H1 (cell line): ENCODE measurements at regions not wholly inside any gene's neighbourhood (a gene's known extent, or its start where the extent isn't known, plus 50 kb on each side); places are given as distances from the start of the nearest gene placed in this dataset.

Experiments
- CTCF ChIA-PET: fragments of 300-600 bp; sonication (Branson Sonifier 250); formaldehyde crosslinking; loops from one replicate; lab custom pipeline; 2021; ENCODE audit not compliant: partially characterized antibody; lab: Charles Lee
- POLR2A ChIA-PET: fragments of 300-600 bp; sonication (Branson Sonifier 250); formaldehyde crosslinking; loops from one replicate; lab custom pipeline; 2021; ENCODE audit warnings: inconsistent platforms; ENCODE audit not compliant: partially characterized antibody; lab: Charles Lee
- DNase-seq, 2 experiments: peaks; one replicate each; pipeline versions ENCODE4 v3.0.0 to v3.0.0-alpha.2; 2010 to 2022; ENCODE audit warnings: low spot score in 2 of 2, low read depth in 1 of 2, mixed read lengths in 1 of 2
- FAIRE-seq: peaks from 2 replicates; lab custom pipeline; 2011; peaks lifted over from hg19 to GRCh38; lab: Jason Lieb, UNC
- H2AFZ ChIP-seq: 2 replicates; pipeline ENCODE4 v1.8.1; 2012; ENCODE audit warnings: low read length, inconsistent platforms
- H2AK5ac ChIP-seq: 2 replicates; pipeline ENCODE4 v1.6.1; 2013; ENCODE audit warnings: low read depth, low read length
- H2BK120ac ChIP-seq: replicated peaks from 2 replicates; pipeline ENCODE3; 2013; ENCODE audit warnings: low read depth, low read length, inconsistent platforms
- H2BK12ac ChIP-seq: 2 replicates; pipeline ENCODE4 v1.6.1; 2013; ENCODE audit warnings: low read depth, low read length
- H2BK15ac ChIP-seq: 2 replicates; pipeline ENCODE4 v1.6.1; 2013; ENCODE audit warnings: low read length
- H2BK20ac ChIP-seq: 2 replicates; pipeline ENCODE4 v1.6.1; 2013; ENCODE audit warnings: low read length
- H2BK5ac ChIP-seq: 2 replicates; pipeline ENCODE4 v1.6.1; 2013; ENCODE audit warnings: low read depth, low read length
- H3K14ac ChIP-seq: 2 replicates; pipeline ENCODE4 v1.6.1; 2013; ENCODE audit warnings: inconsistent platforms; ENCODE audit not compliant: insufficient read length
- H3K18ac ChIP-seq: 2 replicates; pipeline ENCODE4 v1.6.1; 2013; ENCODE audit warnings: low read length; ENCODE audit errors: extremely low read depth
- H3K23ac ChIP-seq: 2 replicates; pipeline ENCODE4 v1.6.1; 2013; ENCODE audit warnings: inconsistent platforms; ENCODE audit not compliant: insufficient read length
- H3K23me2 ChIP-seq: 2 replicates; pipeline ENCODE4 v1.6.1; 2013; ENCODE audit warnings: low read depth, low read length
- H3K27ac ChIP-seq: 2 replicates; pipeline ENCODE4 v1.6.1; 2011; ENCODE audit warnings: low read depth, low read length, inconsistent platforms
- H3K27me3 ChIP-seq, 4 experiments: replicated peaks in 1 of 4; 1 replicate in 1 of 4; 2 replicates in 3 of 4; pipeline versions ENCODE4 v1.6.1 to v1.8.1; 2011 to 2013; ENCODE audit warnings: low read length in 3 of 4, mild to moderate bottlenecking in 3 of 4, inconsistent platforms in 2 of 4, mixed read lengths in 2 of 4, moderate library complexity in 1 of 4; ENCODE audit not compliant: control insufficient read depth in 3 of 4, insufficient read depth in 3 of 4; ENCODE audit errors: extremely low read depth in 1 of 4
- H3K36me3 ChIP-seq, 4 experiments: 2 replicates each; pipeline versions ENCODE4 v1.6.1 to v1.8.1; 2011 to 2013; ENCODE audit warnings: mild to moderate bottlenecking in 4 of 4, low read length in 3 of 4, moderate library complexity in 2 of 4, control low read depth in 1 of 4, inconsistent platforms in 1 of 4; ENCODE audit not compliant: insufficient read depth in 4 of 4, control insufficient read depth in 2 of 4
- H3K4ac ChIP-seq: replicated peaks from 2 replicates; pipeline ENCODE3; 2013; ENCODE audit warnings: low read length, low read depth, mixed read lengths, inconsistent platforms; ENCODE audit not compliant: insufficient read length
- H3K4me1 ChIP-seq, 4 experiments: replicated peaks in 1 of 4; 1 replicate in 1 of 4; 2 replicates in 3 of 4; pipeline versions ENCODE4 v1.6.1 to v1.8.1; 2011 to 2013; ENCODE audit warnings: low read length in 3 of 4, inconsistent platforms in 2 of 4, mixed read lengths in 1 of 4; ENCODE audit not compliant: insufficient read depth in 4 of 4, control insufficient read depth in 3 of 4
- H3K4me2 ChIP-seq, 2 experiments: 2 replicates each; pipeline versions ENCODE4 v1.6.1 to v1.8.1; 2011 to 2013; ENCODE audit warnings: low read depth in 2 of 2, low read length in 2 of 2, control low read depth in 1 of 2, inconsistent platforms in 1 of 2, mild to moderate bottlenecking in 1 of 2; ENCODE audit not compliant: insufficient read depth in 1 of 2
- H3K4me3 ChIP-seq, 4 experiments: fragments of 200-600, 300-600 bp in 1 of 4; sonication (generic), shearing (Covaris generic), sonication (Bioruptor Twin) in 1 of 4; 2 replicates each; pipeline versions ENCODE4 v1.5.1 to v1.8.1; 2011 to 2016; ENCODE audit warnings: low read length in 4 of 4, low read depth in 3 of 4, control low read depth in 2 of 4, inconsistent platforms in 2 of 4, mild to moderate bottlenecking in 2 of 4, mixed read lengths in 1 of 4, moderate library complexity in 1 of 4; ENCODE audit not compliant: insufficient read depth in 2 of 4; ENCODE audit errors: extremely low read depth in 1 of 4
- H3K56ac ChIP-seq: replicated peaks from 2 replicates; pipeline ENCODE3; 2013; ENCODE audit warnings: low read depth, mild to moderate bottlenecking, mixed read lengths, low read length, inconsistent platforms; ENCODE audit not compliant: insufficient read length
- H3K79me1 ChIP-seq: 2 replicates; pipeline ENCODE4 v1.6.1; 2013; ENCODE audit warnings: low read depth, low read length, control low read depth
- H3K79me2 ChIP-seq, 2 experiments: 2 replicates each; pipeline versions ENCODE4 v1.6.1 to v1.8.1; 2012 to 2013; ENCODE audit warnings: low read length in 2 of 2, mild to moderate bottlenecking in 2 of 2, inconsistent platforms in 1 of 2; ENCODE audit not compliant: insufficient read depth in 2 of 2, control insufficient read depth in 1 of 2
- H3K9ac ChIP-seq, 4 experiments: replicated peaks in 1 of 4; 1 replicate in 1 of 4; 2 replicates in 3 of 4; pipeline versions ENCODE4 v1.6.1 to v1.8.1; 2011 to 2013; ENCODE audit warnings: low read depth in 3 of 4, low read length in 3 of 4, control low read depth in 2 of 4, mild to moderate bottlenecking in 2 of 4, moderate library complexity in 2 of 4, inconsistent platforms in 1 of 4; ENCODE audit errors: extremely low read depth in 1 of 4
- H3K9me3 ChIP-seq, 2 experiments: 2 replicates each; pipeline versions ENCODE4 v1.6.1 to v1.8.1; 2012 to 2013; ENCODE audit warnings: mild to moderate bottlenecking in 2 of 2, moderate library complexity in 2 of 2, control low read depth in 1 of 2, inconsistent platforms in 1 of 2, low read depth in 1 of 2, low read length in 1 of 2, mixed read lengths in 1 of 2; ENCODE audit not compliant: insufficient read depth in 2 of 2
- H4K20me1 ChIP-seq, 2 experiments: replicated peaks in 1 of 2; 2 replicates each; pipeline versions ENCODE3 to v1.8.1; 2011 to 2013; ENCODE audit warnings: inconsistent platforms in 2 of 2, low read length in 2 of 2, mild to moderate bottlenecking in 1 of 2; ENCODE audit not compliant: insufficient read depth in 2 of 2, control insufficient read depth in 1 of 2
- H4K5ac ChIP-seq: 2 replicates; pipeline ENCODE4 v1.6.1; 2013; ENCODE audit warnings: low read length, low read depth, mixed read lengths, inconsistent platforms; ENCODE audit not compliant: insufficient read length
- H4K8ac ChIP-seq: 2 replicates; pipeline ENCODE4 v1.8.0; 2013; ENCODE audit warnings: mild to moderate bottlenecking, moderate library complexity, low read length, inconsistent platforms; ENCODE audit not compliant: insufficient read depth; ENCODE audit errors: extremely low read depth
- H4K91ac ChIP-seq: replicated peaks from 2 replicates; pipeline ENCODE3; 2013; ENCODE audit warnings: low read length, mixed read lengths, inconsistent platforms; ENCODE audit not compliant: insufficient read length
- BCL11A ChIP-seq, 2 experiments: IDR thresholded peaks; one replicate each; pipeline ENCODE4 v1.6.1; 2011; ENCODE audit warnings: low read depth in 2 of 2, low read length in 2 of 2, mild to moderate bottlenecking in 2 of 2
- EGR1 ChIP-seq: IDR thresholded peaks from 2 replicates; pipeline ENCODE4 v1.6.1; 2011; ENCODE audit warnings: low read depth, low read length, borderline replicate concordance
- HDAC6 ChIP-seq: IDR thresholded peaks from one replicate; pipeline ENCODE4 v1.7.1; 2012; ENCODE audit warnings: low read depth, mild to moderate bottlenecking, inconsistent platforms, low read length, moderate library complexity
- TEAD4 ChIP-seq: IDR thresholded peaks from 2 replicates; pipeline ENCODE4 v1.6.1; 2012; ENCODE audit warnings: low read depth, low read length, inconsistent platforms, mixed read lengths
- WGBS, 2 experiments: shearing (Covaris generic) in 1 of 2; methylation state at CpG; one replicate each; pipeline versions ENCODE4 v1.1.6 to v1.1.7; 2013 to 2015; ENCODE audit warnings: low lambda C conversion rate in 2 of 2, mixed read lengths in 2 of 2, inconsistent platforms in 1 of 2, low coverage in 1 of 2, missing lambda C conversion rate in 1 of 2; ENCODE audit not compliant: insufficient replicate concordance in 2 of 2, insufficient coverage in 1 of 2, insufficient read length in 1 of 2; ENCODE audit errors: extremely low coverage in 1 of 2, missing lambda C conversion rate in 1 of 2; 5-methylcytosine and 5-hydroxymethylcytosine counted together

DNA sequence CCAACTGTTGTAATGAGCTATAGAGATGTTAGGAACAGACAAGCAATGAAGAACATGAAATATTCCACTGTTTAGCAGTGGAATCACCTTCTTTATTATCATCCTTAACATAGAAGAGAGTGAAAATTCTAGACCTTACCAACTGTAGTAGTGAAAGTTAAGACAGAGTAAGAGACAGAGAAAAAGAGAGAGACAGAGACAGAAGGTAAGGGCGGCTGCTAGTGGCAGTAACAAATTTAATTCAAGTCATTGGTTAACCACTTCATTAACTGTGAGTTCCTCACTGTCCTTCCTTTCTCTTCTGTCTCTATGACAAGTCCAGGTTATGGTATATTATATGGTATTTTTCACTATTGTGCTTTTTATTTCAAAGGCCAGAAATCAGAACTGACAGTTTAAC is 355.7 kb upstream of the ESRRG start:
- H4K20me1 ChIP-seq: no peaks in the 10 kb centered on the region
- H2BK20ac ChIP-seq: no peak overlapping the region
- no peak overlapping the region for H4K5ac ChIP-seq
- H4K8ac ChIP-seq: no peak overlapping the region
- no peak overlapping the region for H2AFZ ChIP-seq
- no peak overlapping the region for H4K91ac ChIP-seq
- no peak overlapping the region for H2AK5ac ChIP-seq
- no peak overlapping the region for H3K14ac ChIP-seq
- no peaks in the 10 kb centered on the region for H3K4me1 ChIP-seq
- H3K4ac ChIP-seq: no peak overlapping the region
- H3K27me3 ChIP-seq: no peaks in the 10 kb centered on the region
- no peak overlapping the region for H3K23ac ChIP-seq
- ChIA-PET POLR2A (no interaction called here), CTCF (interaction anchor here (0.9 to 1.7 kb wide), 3 partner anchors 14 to 53 kb away, joined by 3 to 6 read pairs (median 4); no protein-coding TSS in a partner anchor)
- H3K56ac ChIP-seq: no peak overlapping the region
- H3K4me3 ChIP-seq: no peak overlapping the region
- H3K79me1 ChIP-seq: no peaks in the 10 kb centered on the region
- WGBS, 2 experiments: 50% methylated on average over 1 of the region's 1 CpG; no CpG with 5 or more reads in 1 of the 2 experiments
- no peak overlapping the region for H2BK12ac ChIP-seq
- no peak overlapping the region for H3K9ac ChIP-seq
- no peak overlapping the region for H3K27ac ChIP-seq
- no peak overlapping the region for H3K18ac ChIP-seq
- no peaks in the 10 kb centered on the region for H3K23me2 ChIP-seq
- no peaks in the 10 kb centered on the region for H3K36me3 ChIP-seq
- TF ChIP-seq BCL11A (IDR thresholded peaks at IDR 0.05; ENCODE audit: low read depth in 2 of 2, low read length in 2 of 2): no peak
- TF ChIP-seq TEAD4: no peak
- no peak for TF ChIP-seq HDAC6
- TF ChIP-seq EGR1: no peak
- H3K4me2 ChIP-seq: no peak overlapping the region
- no peaks in the 10 kb centered on the region for H3K9me3 ChIP-seq
- H2BK120ac ChIP-seq: no peak overlapping the region
- no peak overlapping the region for H2BK5ac ChIP-seq
- no peak overlapping the region for H2BK15ac ChIP-seq
- no peak for DNase-seq
- no peak for FAIRE-seq
- H3K79me2 ChIP-seq: no peaks in the 10 kb centered on the region
